GM12878 (cell line): ENCODE measurements at regions not wholly inside any gene's neighbourhood (a gene's known extent, or its start where the extent isn't known, plus 50 kb on each side); places are given as distances from the start of the nearest gene placed in this dataset.

Source experiments
- ATAC-seq: fragments of 200-7000 bp; cut with Tn5 transposase; 3 replicates; pipeline ENCODE4 v1.9.1; 2020; ENCODE audit warnings: mild to moderate bottlenecking, moderate library complexity
- BruUV-seq: library from RNA; stranded (reverse); fragments of 400-500 nt; replicated peaks from 2 replicates; lab custom pipeline; 2021; lab: Mats Ljungman, UMichigan
- CTCF ChIA-PET: fragments of 300-600 bp; sonication (Branson Sonifier 250); formaldehyde crosslinking; extraction: SDS; loops from one replicate; lab custom pipeline; 2021; ENCODE audit warnings: inconsistent platforms; lab: Yijun Ruan, JAX
- POLR2A ChIA-PET: fragments of 350-600 bp; formaldehyde crosslinking; extraction: SDS; loops from one replicate; lab custom pipeline; 2021; ENCODE audit warnings: inconsistent platforms; lab: Charles Lee
- RAD21 ChIA-PET: fragments of 300-600 bp; sonication (Branson Sonifier 250); formaldehyde crosslinking; loops from one replicate; lab custom pipeline; 2023; ENCODE audit warnings: antibody characterized with exemption; ENCODE audit not compliant: unreplicated experiment; lab: Charles Lee
- SMC1A ChIA-PET: fragments of 300-600 bp; sonication (Branson Sonifier 250); formaldehyde crosslinking; loops from one replicate; lab custom pipeline; 2023; ENCODE audit not compliant: unreplicated experiment, uncharacterized antibody; lab: Charles Lee
- DNase-seq: peaks from one replicate; pipeline ENCODE4 v3.0.0-alpha.2; 2011; ENCODE audit warnings: low read depth, low spot score
- FAIRE-seq: peaks from 3 replicates; lab custom pipeline; 2011; peaks lifted over from hg19 to GRCh38; lab: Jason Lieb, UNC
- H2AFZ ChIP-seq: 2 replicates; pipeline ENCODE4 v1.6.0; 2011; ENCODE audit warnings: low read depth, low read length, control low read depth; ENCODE audit not compliant: control insufficient read depth
- H3K27ac ChIP-seq: 2 replicates; pipeline ENCODE4 v1.5.1; 2011; ENCODE audit warnings: control low read depth; ENCODE audit not compliant: control insufficient read depth, insufficient read depth
- H3K27me3 ChIP-seq, 2 experiments: replicated peaks in 1 of 2; 2 replicates each; pipeline versions ENCODE4 v1.6.0 to v1.6.1; 2011; ENCODE audit warnings: low read length in 1 of 2; ENCODE audit not compliant: control insufficient read depth in 2 of 2, insufficient read depth in 2 of 2
- H3K36me3 ChIP-seq, 2 experiments: 2 replicates each; pipeline ENCODE4 v1.5.1; 2011; ENCODE audit warnings: low read length in 1 of 2; ENCODE audit not compliant: control insufficient read depth in 2 of 2, insufficient read depth in 2 of 2
- H3K4me1 ChIP-seq: 2 replicates; pipeline ENCODE4 v1.6.1; 2011; ENCODE audit warnings: mild to moderate bottlenecking, low read length, moderate library complexity, mixed read lengths; ENCODE audit not compliant: control insufficient read depth, insufficient read depth
- H3K4me2 ChIP-seq: 2 replicates; pipeline ENCODE4 v1.6.0; 2011; ENCODE audit warnings: control low read depth; ENCODE audit not compliant: control insufficient read depth, insufficient read depth
- H3K4me3 ChIP-seq: fragments of 200-600 bp; sonication (generic); 2 replicates; pipeline ENCODE4 v1.5.1; 2016
- H3K79me2 ChIP-seq: 2 replicates; pipeline ENCODE4 v1.6.0; 2011; ENCODE audit warnings: low read length; ENCODE audit not compliant: control insufficient read depth, insufficient read depth
- H3K9ac ChIP-seq: 2 replicates; pipeline ENCODE4 v1.8.0; 2011; ENCODE audit warnings: low read length, control low read depth, mixed read lengths; ENCODE audit not compliant: control insufficient read depth, insufficient read depth
- H3K9me3 ChIP-seq: replicated peaks from 3 replicates; pipeline ENCODE4 v1.5.1; 2011; ENCODE audit warnings: mild to moderate bottlenecking, low read length; ENCODE audit not compliant: control insufficient read depth, insufficient read depth
- H4K20me1 ChIP-seq: 2 replicates; pipeline ENCODE4 v1.6.0; 2011; ENCODE audit not compliant: control insufficient read depth, insufficient read depth
- CHD1 ChIP-seq: IDR thresholded peaks from 2 replicates; pipeline ENCODE4 v1.6.1; 2012; ENCODE audit warnings: low read depth, low read length, improper control_type of control experiment
- ELK1 ChIP-seq: IDR thresholded peaks from 2 replicates; pipeline ENCODE4 v1.6.1; 2012; ENCODE audit warnings: low read depth, low read length, improper control_type of control experiment
- EZH2 ChIP-seq: IDR thresholded peaks from 2 replicates; pipeline ENCODE4 v1.6.1; 2012; ENCODE audit warnings: low read depth, mild to moderate bottlenecking, control low read depth, inconsistent platforms, low read length, borderline replicate concordance; ENCODE audit not compliant: control insufficient read depth
- GATAD2B ChIP-seq: fragments of 450-650 bp; conservative IDR thresholded peaks from 2 replicates; pipeline ENCODE4 v1.6.1; 2017; ENCODE audit warnings: low read depth, mild to moderate bottlenecking, moderate library complexity
- JUND ChIP-seq: IDR thresholded peaks from 2 replicates; pipeline ENCODE4 v1.6.1; 2012; ENCODE audit warnings: low read depth, mild to moderate bottlenecking, low read length, improper control_type of control experiment, moderate library complexity
- LARP7 ChIP-seq: fragments of 450-650 bp; IDR thresholded peaks from 2 replicates; pipeline ENCODE4 v1.6.1; 2017; ENCODE audit warnings: mild to moderate bottlenecking
- MEF2A ChIP-seq: IDR thresholded peaks from 2 replicates; pipeline ENCODE4 v1.6.1; 2011; ENCODE audit warnings: low read depth, mild to moderate bottlenecking, low read length, moderate library complexity; ENCODE audit not compliant: insufficient read depth
- NR2F1 ChIP-seq: fragments of 450-650 bp; conservative IDR thresholded peaks from 2 replicates; pipeline ENCODE4 v1.6.1; 2017; ENCODE audit warnings: mild to moderate bottlenecking
- PKNOX1 ChIP-seq: fragments of 450-650 bp; IDR thresholded peaks from 2 replicates; pipeline ENCODE4 v1.6.1; 2016; ENCODE audit warnings: mild to moderate bottlenecking
- WGBS: methylation state at CpG from one replicate; pipeline ENCODE4 v1.1.6; 2016; ENCODE audit warnings: low lambda C conversion rate; ENCODE audit not compliant: insufficient replicate concordance, insufficient coverage; ENCODE audit errors: missing lambda C conversion rate; 5-methylcytosine and 5-hydroxymethylcytosine counted together
- in situ Hi-C: fragments of 300-500 bp; cut with MboI; formaldehyde crosslinking; loops from 9 replicates; pipeline ENCODE4 v1.14.3; 2018; ENCODE audit warnings: mixed read lengths
- intact Hi-C: fragments of 100-400 bp; cut with micrococcal nuclease; formaldehyde crosslinking; loops from one replicate; pipeline ENCODE4 v1.14.2; 2022; ENCODE audit not compliant: unreplicated experiment

DNA sequence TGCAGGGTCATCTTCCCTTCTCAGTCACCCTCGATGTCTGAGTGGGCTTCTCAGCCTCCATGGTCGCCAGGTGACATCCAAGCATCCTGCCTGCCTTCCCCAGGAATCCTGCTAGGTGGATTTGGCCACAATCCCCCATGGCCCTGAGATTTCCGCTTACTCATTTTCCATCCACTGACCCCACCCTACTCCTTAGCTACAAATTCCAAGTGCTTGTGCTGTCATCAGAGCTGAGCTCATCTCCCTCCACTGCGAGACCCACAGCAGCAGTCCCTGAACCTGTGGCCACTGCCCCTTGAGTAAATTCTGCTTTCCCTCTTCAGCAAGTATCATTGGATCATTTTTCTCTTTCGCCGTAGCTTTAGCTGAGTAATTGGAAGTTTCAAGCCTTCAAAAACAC is 90.5 kb upstream of the ANKRD10 start:
- ATAC-seq: no peak
- POLR2A ChIA-PET: no interaction called here
- no peaks in the 10 kb centered on the region for H3K36me3 ChIP-seq
- CTCF ChIA-PET: no interaction called here
- no peak overlapping the region for H2AFZ ChIP-seq
- no peak for DNase-seq
- 50% methylated on average over 6 of the region's 6 CpGs for WGBS
- BruUV-seq: no TSS peak
- no peak for FAIRE-seq
- TF ChIP-seq CHD1 (no peak), EZH2 (no peak), JUND (no peak), GATAD2B (no peak), ELK1 (no peak), PKNOX1 (no peak), NR2F1 (no peak), LARP7 (no peak), MEF2A (no peak)
- H3K4me3 ChIP-seq: no peak overlapping the region
- H4K20me1 ChIP-seq: no peaks in the 10 kb centered on the region
- H3K9ac ChIP-seq: no peak overlapping the region
- H3K4me1 ChIP-seq: no peaks in the 10 kb centered on the region
- no peak overlapping the region for H3K27ac ChIP-seq
- no peaks in the 10 kb centered on the region; a peak in 1 of 4 replicates for H3K27me3 ChIP-seq
- no peaks in the 10 kb centered on the region for H3K79me2 ChIP-seq
- in situ Hi-C loops: no loop called here
- SMC1A ChIA-PET: interaction anchor here (0.8 kb wide), 1 partner anchor 399 kb away, joined by 3 read pairs; no protein-coding TSS in a partner anchor
- intact Hi-C loops: no loop called here
- H3K9me3 ChIP-seq: no peaks in the 10 kb centered on the region; the same call in 2 of the 3 replicates
- RAD21 ChIA-PET: no interaction called here
- no peak overlapping the region for H3K4me2 ChIP-seq
